AG10803 (cell line): ENCODE measurements at regions not wholly inside any gene's neighbourhood (a gene's known extent, or its start where the extent isn't known, plus 50 kb on each side); places are given as distances from the start of the nearest gene placed in this dataset.

ENCODE experiments used
- DNase-seq: peaks from one replicate; pipeline ENCODE4 v3.0.0; 2010; ENCODE audit warnings: low read depth
- H3K4me3 ChIP-seq: 2 replicates; pipeline ENCODE4 v1.5.1; 2011; ENCODE audit warnings: mild to moderate bottlenecking, low read length, control low read depth
- CTCF ChIP-seq: conservative IDR thresholded peaks from 2 replicates; pipeline ENCODE4 v1.5.1; 2011; ENCODE audit warnings: mild to moderate bottlenecking, low read length, control low read depth, inconsistent platforms

DNA sequence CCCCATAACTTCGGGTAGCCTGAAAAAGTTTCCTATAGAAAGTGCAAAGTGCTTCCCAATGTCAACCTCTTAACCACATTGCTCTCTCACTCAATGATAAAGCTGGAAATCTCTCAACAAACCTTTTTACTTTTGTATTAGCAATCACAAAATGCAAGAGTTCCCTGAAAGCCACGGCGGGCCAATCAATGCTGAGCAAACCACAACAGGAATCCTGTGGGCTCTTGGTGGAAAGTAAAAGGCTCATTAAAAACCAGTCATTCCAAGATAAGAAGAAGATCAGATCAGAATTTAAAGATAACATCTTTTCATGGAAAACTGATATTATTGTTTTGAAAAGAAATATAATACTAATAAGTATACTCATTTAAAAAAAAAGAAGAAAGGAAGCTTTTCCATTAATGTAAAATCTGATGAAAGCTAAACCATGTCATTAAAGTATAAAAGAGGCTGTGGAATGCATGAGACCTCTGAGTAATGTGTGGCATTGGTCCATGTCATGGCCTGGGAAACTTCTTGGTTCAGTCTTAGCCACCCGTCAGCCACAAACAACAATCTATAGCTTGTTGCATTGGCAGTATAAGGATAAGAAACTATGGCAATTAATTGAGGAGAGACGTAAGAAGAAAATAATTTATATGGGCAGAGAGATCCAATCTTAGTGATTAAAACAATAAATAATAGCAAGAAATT, 1066.1 kb upstream of the SORCS1 start:
- H3K4me3 ChIP-seq = no peak overlapping the region
- peak; percentile 22 for DNase-seq
- no peak for TF ChIP-seq CTCF

- H3K4me3 ChIP-seq = no peak overlapping the region
- DNase-seq = no peak
- TF ChIP-seq CTCF = no peak
Measured at GRCh38 chr10:108208732-108209131, 1044.2 kb upstream of the SORCS1 start.

- no peak overlapping the region for H3K4me3 ChIP-seq
- DNase-seq = no peak
- no peak for TF ChIP-seq CTCF
Measured at GRCh38 chr10:108208038-108208437, 1043.5 kb upstream of the SORCS1 start.

DNA sequence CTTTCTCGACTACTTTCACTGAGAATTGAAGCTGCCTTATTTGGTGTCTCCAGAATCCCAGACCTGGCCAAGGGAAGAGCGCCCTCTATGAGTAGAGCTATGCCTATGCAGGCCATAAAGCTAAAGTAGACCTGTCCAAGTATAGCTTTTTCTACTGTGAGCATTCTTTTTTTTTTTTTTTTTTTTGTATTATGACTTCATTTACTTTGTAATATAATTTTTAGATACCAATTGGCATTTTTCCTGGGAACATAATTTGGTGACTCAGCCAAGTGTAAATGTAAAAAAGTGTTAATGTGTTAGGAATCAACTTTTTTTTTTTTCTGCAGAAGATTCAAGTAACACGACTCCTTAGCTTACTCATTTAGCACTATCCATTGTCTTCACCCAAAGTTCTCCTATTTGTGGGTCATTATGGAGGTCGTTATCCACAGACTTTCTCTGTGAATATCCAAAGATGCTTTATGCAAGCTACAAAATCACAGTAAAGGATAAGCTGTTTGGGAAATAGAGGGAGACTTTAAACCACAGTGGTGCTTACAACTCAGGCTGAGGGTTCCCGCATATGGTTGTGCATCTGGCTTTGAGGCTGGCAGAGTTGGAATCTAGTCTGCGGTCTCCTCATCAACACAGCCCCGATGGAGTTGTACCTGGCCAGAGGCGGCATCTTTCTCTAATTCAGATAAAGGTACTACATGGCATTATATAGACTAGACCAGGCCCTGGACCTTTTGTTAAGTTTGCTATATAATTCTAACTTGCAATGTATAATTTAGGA, 1040.2 kb upstream of the SORCS1 start:
- peak; percentile 45 for DNase-seq
- H3K4me3 ChIP-seq = no peak overlapping the region
- peak; percentile 81 for TF ChIP-seq CTCF

DNA sequence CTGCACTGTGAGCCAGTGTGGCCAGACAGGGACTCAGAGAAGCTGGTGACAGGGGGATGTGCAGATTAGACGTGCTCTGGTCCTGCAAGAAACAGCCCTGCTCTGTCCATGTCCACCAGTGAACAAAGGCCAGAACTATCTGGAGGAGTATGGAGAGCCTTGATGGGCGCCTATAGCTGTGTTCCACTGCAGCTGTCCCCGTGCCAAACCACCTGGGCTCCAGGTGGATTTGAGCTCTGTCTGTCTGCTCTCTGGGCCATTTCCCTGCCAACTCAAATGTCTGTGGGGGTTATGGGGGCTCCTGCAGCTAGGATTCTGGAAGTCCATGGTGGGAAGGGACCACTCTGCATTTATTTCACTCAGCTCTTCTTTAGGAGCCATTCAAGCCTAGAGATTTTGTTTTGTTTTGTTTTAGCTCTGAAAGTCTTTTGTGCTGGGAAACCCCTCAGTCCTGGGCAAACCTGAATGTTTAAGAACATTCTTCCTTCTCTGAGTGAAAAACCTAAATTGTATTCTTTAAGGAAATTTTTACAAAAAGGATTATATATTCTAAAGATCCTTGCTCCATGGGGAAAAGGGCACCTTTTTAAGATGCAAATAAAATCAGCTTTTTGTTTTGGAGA, 1039.5 kb upstream of the SORCS1 start:
- DNase-seq = no peak
- no peak overlapping the region for H3K4me3 ChIP-seq
- no peak for TF ChIP-seq CTCF

DNA sequence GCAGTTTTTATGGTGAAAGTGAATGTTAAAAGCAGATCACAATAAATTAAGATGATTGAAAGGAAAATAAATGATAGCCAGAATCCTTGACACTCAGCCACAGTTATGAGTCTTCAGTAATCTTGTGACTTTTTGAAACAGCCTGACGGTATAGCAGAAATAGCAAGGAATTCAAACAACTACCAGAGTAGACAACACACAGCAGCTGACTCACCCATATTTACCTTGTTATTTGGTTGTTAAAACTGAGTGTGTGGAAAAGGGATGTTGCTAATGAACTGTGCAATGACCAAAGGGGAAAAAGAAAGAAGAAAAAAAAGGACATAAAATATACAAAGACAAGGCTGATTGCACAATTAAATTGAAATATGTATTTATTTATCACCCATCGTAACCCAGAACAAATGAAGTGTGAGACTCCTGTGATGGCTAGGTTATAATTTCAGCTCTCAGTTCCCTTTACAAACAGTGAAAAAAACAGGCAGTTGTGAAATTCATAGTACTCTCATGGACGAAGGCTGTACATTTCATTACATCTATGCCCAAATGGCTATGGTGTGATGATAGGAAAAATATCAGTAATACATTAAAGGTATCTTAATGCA, 1023.0 kb upstream of the SORCS1 start:
- H3K4me3 ChIP-seq = no peak overlapping the region
- no peak for TF ChIP-seq CTCF
- DNase-seq = peak; percentile 56
